HepG2 (cell line): ENCODE measurements at regions not wholly inside any gene's neighbourhood (a gene's known extent, or its start where the extent isn't known, plus 50 kb on each side); places are given as distances from the start of the nearest gene placed in this dataset.

Experiments used
- ATAC-seq: fragments of 200-7000 bp; cut with Tn5 transposase; 3 replicates; pipeline ENCODE4 v1.9.1; 2020; ENCODE audit warnings: mild to moderate bottlenecking, moderate library complexity
- BruUV-seq: library from RNA; stranded (reverse); fragments of 400-500 nt; replicated peaks from 2 replicates; lab custom pipeline; 2021; lab: Mats Ljungman, UMichigan
- CTCF ChIA-PET: fragments of 300-600 bp; formaldehyde crosslinking; extraction: SDS; loops from one replicate; lab custom pipeline; 2021; ENCODE audit warnings: low total read pairs, inconsistent platforms, low intra/inter-chr PET ratio; lab: Yijun Ruan, JAX
- POLR2A ChIA-PET: fragments of 350-600 bp; sonication (Branson Sonifier 250); formaldehyde crosslinking; loops from one replicate; lab custom pipeline; 2020; ENCODE audit warnings: antibody characterized with exemption, inconsistent platforms; lab: Yijun Ruan, JAX
- DNase-seq: peaks from one replicate; pipeline ENCODE4 v3.0.0-alpha.2; 2015; ENCODE audit warnings: low spot score
- FAIRE-seq: peaks from 3 replicates; lab custom pipeline; 2011; peaks lifted over from hg19 to GRCh38; lab: Jason Lieb, UNC
- H2AFZ ChIP-seq: one replicate; pipeline ENCODE4 v1.6.1; 2011; ENCODE audit warnings: low read length, inconsistent platforms
- H3K27ac ChIP-seq: fragments of 300-600 bp; 3 replicates; pipeline ENCODE4 v1.8.0; 2011; ENCODE audit warnings: mixed run types, mild to moderate bottlenecking, mixed read lengths, low read length, inconsistent platforms; ENCODE audit not compliant: insufficient read depth; ENCODE audit errors: extremely low read length
- H3K27me3 ChIP-seq, 2 experiments: fragments of 200-600 bp in 1 of 2; 2 replicates in 1 of 2; 3 replicates in 1 of 2; pipeline versions ENCODE4 v1.6.0 to v1.8.0; 2011; ENCODE audit warnings: low read length in 2 of 2, mild to moderate bottlenecking in 2 of 2, moderate library complexity in 2 of 2, inconsistent platforms in 1 of 2; ENCODE audit not compliant: insufficient read depth in 2 of 2, control insufficient read depth in 1 of 2
- H3K36me3 ChIP-seq, 2 experiments: fragments of 200-600 bp in 1 of 2; replicated peaks in 1 of 2; 2 replicates in 1 of 2; 3 replicates in 1 of 2; pipeline versions ENCODE4 v1.5.1 to v1.8.0; 2011; ENCODE audit warnings: low read length in 2 of 2, inconsistent platforms in 1 of 2; ENCODE audit not compliant: insufficient read depth in 2 of 2, control insufficient read depth in 1 of 2
- H3K4me1 ChIP-seq: 2 replicates; pipeline ENCODE4 v1.5.1; 2012; ENCODE audit warnings: low read length, inconsistent platforms; ENCODE audit not compliant: insufficient read depth
- H3K4me2 ChIP-seq: 2 replicates; pipeline ENCODE4 v1.6.0; 2011; ENCODE audit warnings: low read depth, low read length, inconsistent platforms
- H3K4me3 ChIP-seq, 3 experiments: fragments of 200-600 bp in 1 of 3; sonication (generic), shearing (Covaris generic) in 1 of 3; replicated peaks in 1 of 3; 2 replicates each; pipeline ENCODE4 v1.5.1; 2011 to 2016; ENCODE audit warnings: low read length in 3 of 3, inconsistent platforms in 2 of 3, low read depth in 2 of 3, mild to moderate bottlenecking in 2 of 3, control low read depth in 1 of 3, mixed read lengths in 1 of 3; ENCODE audit not compliant: insufficient read depth in 1 of 3
- H3K79me2 ChIP-seq: one replicate; pipeline ENCODE4 v1.6.1; 2011; ENCODE audit warnings: low read length, inconsistent platforms; ENCODE audit not compliant: insufficient read depth
- H3K9ac ChIP-seq: 2 replicates; pipeline ENCODE4 v1.6.0; 2011; ENCODE audit warnings: mild to moderate bottlenecking, low read depth, low read length, inconsistent platforms; ENCODE audit not compliant: insufficient read depth
- H3K9me3 ChIP-seq: 2 replicates; pipeline ENCODE4 v1.5.1; 2012; ENCODE audit warnings: mild to moderate bottlenecking, low read length
- H4K20me1 ChIP-seq: 2 replicates; pipeline ENCODE4 v1.6.0; 2011; ENCODE audit warnings: inconsistent platforms, mild to moderate bottlenecking, low read length, moderate library complexity; ENCODE audit not compliant: insufficient read depth
- ATF7 ChIP-seq, 2 experiments: fragments of 450-650 bp in 1 of 2; sonication (generic) in 1 of 2; formaldehyde crosslinking in 1 of 2; IDR thresholded peaks; 2 replicates each; pipeline versions ENCODE4 v1.4.0 to v1.6.1; 2016 to 2020; ENCODE audit warnings: antibody characterized with exemption in 1 of 2, mild to moderate bottlenecking in 1 of 2, missing genetic modification reagents in 1 of 2
- HNF4G ChIP-seq, 2 experiments: sonication (generic) in 1 of 2; formaldehyde crosslinking in 1 of 2; IDR thresholded peaks; 2 replicates each; pipeline versions ENCODE4 v1.4.0 to v1.6.1; 2011 to 2020; ENCODE audit warnings: borderline replicate concordance in 2 of 2, low read depth in 2 of 2, mild to moderate bottlenecking in 2 of 2, low read length in 1 of 2, missing genetic modification reagents in 1 of 2, moderate library complexity in 1 of 2
- TFE3 ChIP-seq: IDR thresholded peaks from 2 replicates; pipeline ENCODE4 v1.6.1; 2016
- ZNF160 ChIP-seq: sonication (generic); formaldehyde crosslinking; IDR thresholded peaks from 2 replicates; pipeline ENCODE4 v1.8.0; 2022; ENCODE audit warnings: mild to moderate bottlenecking, inconsistent platforms, missing genetic modification reagents
- ZNF547 ChIP-seq: sonication (generic); formaldehyde crosslinking; IDR thresholded peaks from 2 replicates; pipeline ENCODE4 v1.5.1; 2020; ENCODE audit warnings: mild to moderate bottlenecking, missing genetic modification reagents
- WGBS: methylation state at CpG from one replicate; pipeline ENCODE4 v1.1.6; 2017; ENCODE audit warnings: low lambda C conversion rate; 5-methylcytosine and 5-hydroxymethylcytosine counted together
- in situ Hi-C: cut with HindIII; loops from 2 replicates; pipeline ENCODE4 v1.10.0; 2017; ENCODE audit warnings: low pct_unique_long_range_greater_than_20kb; ENCODE audit not compliant: extremely low pct_ligation_motif_present
- intact Hi-C: fragments of 100-400 bp; cut with micrococcal nuclease; formaldehyde crosslinking; loops from one replicate; pipeline ENCODE4 v1.10.0; 2022; ENCODE audit not compliant: unreplicated experiment

GRCh38 chr2:122868646-122869275, 1113.3 kb downstream of the TSN start (continued):
- TF ChIP-seq HNF4G (IDR thresholded peaks at IDR 0.05; ENCODE audit: borderline replicate concordance, low read depth, low read length): no peak
- TF ChIP-seq HNF4G (CRISPR knock-in tag; IDR thresholded peaks at IDR 0.05; ENCODE audit: borderline replicate concordance, low read depth): no peak
- TF ChIP-seq TFE3 (CRISPR knock-in tag): no peak
- TF ChIP-seq ZNF547 (CRISPR knock-in tag): no peak

GRCh38 chr2:122873951-122874350, 1118.5 kb downstream of the TSN start:
- WGBS: 48% methylated on average over 2 of the region's 2 CpGs
- ChIA-PET POLR2A (no interaction called here), CTCF (no interaction called here)
- intact Hi-C loops: no loop called here
- Histone ChIP-seq H3K27me3 (no peaks in the 10 kb centered on the region), H3K9ac (no peak overlapping the region), H3K36me3 (no peaks in the 10 kb centered on the region), H2AFZ (no peak overlapping the region), H4K20me1 (no peaks in the 10 kb centered on the region), H3K79me2 (no peaks in the 10 kb centered on the region), H3K4me1 (no peaks in the 10 kb centered on the region), H3K9me3 (peaks cover 17% of the 10 kb centered on the region; the same call in 1 of the 2 replicates), H3K4me3 (no peak overlapping the region), H3K4me2 (no peak overlapping the region), H3K27ac (no peak overlapping the region)
- ATAC-seq (no peak), FAIRE-seq (no peak), DNase-seq (no peak)
- in situ Hi-C loops: no loop called here
- BruUV-seq: no TSS peak
- no peak for TF ChIP-seq ZNF160 (CRISPR knock-in tag)
- 0 out of 2 replicates have a peak, but pooled peaks have one; percentile 17 for TF ChIP-seq ATF7 (IDR thresholded peaks at IDR 0.05)
- TF ChIP-seq ATF7 (CRISPR knock-in tag; IDR thresholded peaks at IDR 0.05): no peak
